ENCODE measurements at regions not wholly inside any gene's neighbourhood (a gene's known extent, or its start where the extent isn't known, plus 50 kb on each side); places are given as distances from the start of the nearest gene placed in this dataset.

GRCh38 chr20:51202304-51202703 is 179.4 kb upstream of the KCNG1 start:
- CTCF ChIA-PET, result no interaction called here
- H2AK5ac ChIP-seq (ENCODE audit: low read depth, low read length), result no peak overlapping the region
- H3K23ac ChIP-seq (ENCODE audit: low read depth, low read length), result no peak overlapping the region
- H3K9ac ChIP-seq (ENCODE audit: low read depth, low read length), result no peak overlapping the region
- H3K9me1 ChIP-seq (ENCODE audit: insufficient read depth, low read length), result peaks cover 7% of the 10 kb centered on the region
- H3K27ac ChIP-seq (ENCODE audit: insufficient read depth, low read length), result no peak overlapping the region
- WGBS, 2 experiments (ENCODE audit: extremely low coverage in 2 of 2, insufficient read length in 1 of 2), result no CpG with 5 or more reads among the region's 10 CpGs
- H4K5ac ChIP-seq (ENCODE audit: low read depth, low read length), result no peak overlapping the region
- H3K56ac ChIP-seq (ENCODE audit: extremely low read depth, insufficient read depth, low read length), result no peak overlapping the region
- no TSS peak for BruUV-seq (replicated peaks)
- no peaks in the 10 kb centered on the region for H3K36me3 ChIP-seq (ENCODE audit: control insufficient read depth, insufficient read depth, low read length)
- H3K14ac ChIP-seq (replicated peaks; ENCODE audit: low read depth, low read length), result no peak overlapping the region
- ATAC-seq (ENCODE audit: low read depth) (no peak), DNase-seq (no peak)
- no peak overlapping the region for H2BK20ac ChIP-seq (ENCODE audit: low read depth, low read length)
- H3K4me2 ChIP-seq (ENCODE audit: low read depth, low read length), result no peak overlapping the region
- H3K79me1 ChIP-seq (ENCODE audit: low read depth in 1 of 2, low read length in 2 of 2), result no peaks in the 10 kb centered on the region
- H3K4ac ChIP-seq (ENCODE audit: low read depth, low read length), result no peak overlapping the region
- H3K4me3 ChIP-seq (ENCODE audit: insufficient read depth, low read depth, low read length), result no peak overlapping the region
- no peak overlapping the region for H4K91ac ChIP-seq (ENCODE audit: insufficient read depth, low read depth, low read length)
- intact Hi-C loops (cut with micrococcal nuclease) (loop anchor here (10.0 kb wide), 1 partner anchor 62 kb away; no protein-coding TSS in a partner anchor), dilution Hi-C loops (cut with HindIII; ENCODE audit: low sequenced_read_pairs, unreplicated experiment) (no loop called here), in situ Hi-C loops (cut with MboI; ENCODE audit: low sequenced_read_pairs) (no loop called here)
- H2BK15ac ChIP-seq (ENCODE audit: low read depth, low read length), result no peak overlapping the region
- no peaks in the 10 kb centered on the region for H3K9me3 ChIP-seq (ENCODE audit: control insufficient read depth, insufficient read depth, low read length)
- TF ChIP-seq MXI1 (IDR thresholded peaks at IDR 0.05; ENCODE audit: borderline replicate concordance, low read depth, low read length) (no peak), FOS (IDR thresholded peaks at IDR 0.05; ENCODE audit: low read depth, low read length) (no peak), POLR2A (IDR thresholded peaks at IDR 0.05; ENCODE audit: low read depth, low read length) (no peak), MAFK (IDR thresholded peaks at IDR 0.05; ENCODE audit: low read depth, low read length) (no peak), BHLHE40 (IDR thresholded peaks at IDR 0.05; ENCODE audit: low read depth, low read length) (no peak), CHD1 (IDR thresholded peaks at IDR 0.05; ENCODE audit: low read depth, low read length) (no peak), NFE2L2 (IDR thresholded peaks at IDR 0.05; ENCODE audit: low read depth, low read length) (no peak), RAD21 (IDR thresholded peaks at IDR 0.05; ENCODE audit: low read length) (no peak), CEBPB (IDR thresholded peaks at IDR 0.05; ENCODE audit: low read depth, low read length) (no peak), USF2 (IDR thresholded peaks at IDR 0.05; ENCODE audit: low read depth, low read length) (no peak), RCOR1 (IDR thresholded peaks at IDR 0.05; ENCODE audit: insufficient replicate concordance, low read length) (no peak), SMC3 (IDR thresholded peaks at IDR 0.05; ENCODE audit: low read depth, low read length) (no peak), RFX5 (IDR thresholded peaks at IDR 0.05; ENCODE audit: low read depth, low read length) (no peak)
- TF ChIP-seq, protein P1, sequence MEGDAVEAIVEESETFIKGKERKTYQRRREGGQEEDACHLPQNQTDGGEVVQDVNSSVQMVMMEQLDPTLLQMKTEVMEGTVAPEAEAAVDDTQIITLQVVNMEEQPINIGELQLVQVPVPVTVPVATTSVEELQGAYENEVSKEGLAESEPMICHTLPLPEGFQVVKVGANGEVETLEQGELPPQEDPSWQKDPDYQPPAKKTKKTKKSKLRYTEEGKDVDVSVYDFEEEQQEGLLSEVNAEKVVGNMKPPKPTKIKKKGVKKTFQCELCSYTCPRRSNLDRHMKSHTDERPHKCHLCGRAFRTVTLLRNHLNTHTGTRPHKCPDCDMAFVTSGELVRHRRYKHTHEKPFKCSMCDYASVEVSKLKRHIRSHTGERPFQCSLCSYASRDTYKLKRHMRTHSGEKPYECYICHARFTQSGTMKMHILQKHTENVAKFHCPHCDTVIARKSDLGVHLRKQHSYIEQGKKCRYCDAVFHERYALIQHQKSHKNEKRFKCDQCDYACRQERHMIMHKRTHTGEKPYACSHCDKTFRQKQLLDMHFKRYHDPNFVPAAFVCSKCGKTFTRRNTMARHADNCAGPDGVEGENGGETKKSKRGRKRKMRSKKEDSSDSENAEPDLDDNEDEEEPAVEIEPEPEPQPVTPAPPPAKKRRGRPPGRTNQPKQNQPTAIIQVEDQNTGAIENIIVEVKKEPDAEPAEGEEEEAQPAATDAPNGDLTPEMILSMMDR (conservative IDR thresholded peaks at IDR 0.05; ENCODE audit: low read depth, low read length), result no peak
- TF ChIP-seq, protein P2, sequence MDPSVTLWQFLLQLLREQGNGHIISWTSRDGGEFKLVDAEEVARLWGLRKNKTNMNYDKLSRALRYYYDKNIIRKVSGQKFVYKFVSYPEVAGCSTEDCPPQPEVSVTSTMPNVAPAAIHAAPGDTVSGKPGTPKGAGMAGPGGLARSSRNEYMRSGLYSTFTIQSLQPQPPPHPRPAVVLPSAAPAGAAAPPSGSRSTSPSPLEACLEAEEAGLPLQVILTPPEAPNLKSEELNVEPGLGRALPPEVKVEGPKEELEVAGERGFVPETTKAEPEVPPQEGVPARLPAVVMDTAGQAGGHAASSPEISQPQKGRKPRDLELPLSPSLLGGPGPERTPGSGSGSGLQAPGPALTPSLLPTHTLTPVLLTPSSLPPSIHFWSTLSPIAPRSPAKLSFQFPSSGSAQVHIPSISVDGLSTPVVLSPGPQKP (IDR thresholded peaks at IDR 0.05; ENCODE audit: borderline replicate concordance, low read depth, low read length), result no peak
- H2BK120ac ChIP-seq (ENCODE audit: low read depth, low read length), result no peak overlapping the region
- H2BK5ac ChIP-seq (ENCODE audit: low read depth, low read length, poor library complexity, severe bottlenecking), result no peak overlapping the region
- no peak overlapping the region for H4K8ac ChIP-seq (ENCODE audit: low read depth in 2 of 2, low read length in 2 of 2)
- H2AK9ac ChIP-seq (replicated peaks; ENCODE audit: low read depth, low read length, poor library complexity), result no peak overlapping the region
- peaks cover 4% of the 10 kb centered on the region; the same call in 1 of the 2 replicates for H3K4me1 ChIP-seq (ENCODE audit: control insufficient read depth, insufficient read depth, low read length)
- POLR2A ChIA-PET (ENCODE audit: unreplicated experiment), result no interaction called here
- no peak overlapping the region for H3K18ac ChIP-seq (ENCODE audit: low read depth, low read length)
- no peaks in the 10 kb centered on the region for H4K20me1 ChIP-seq (ENCODE audit: insufficient read depth, low read length)
- H3K27me3 ChIP-seq (ENCODE audit: control insufficient read depth, insufficient read depth, low read length), result peaks cover 7% of the 10 kb centered on the region; the same call in 1 of the 2 replicates
- no peak overlapping the region for H2AFZ ChIP-seq (replicated peaks; ENCODE audit: low read length, poor library complexity)

Data from IMR-90 (cell line).